PC-9 (cell line): ENCODE measurements at regions not wholly inside any gene's neighbourhood (a gene's known extent, or its start where the extent isn't known, plus 50 kb on each side); places are given as distances from the start of the nearest gene placed in this dataset.

Experiments used
- BruUV-seq: library from RNA; stranded (reverse); fragments of 400-500 nt; replicated peaks from 2 replicates; lab custom pipeline; 2021; lab: Mats Ljungman, UMichigan
- CTCF ChIA-PET: fragments of 300-600 bp; sonication (Branson Sonifier 250); formaldehyde crosslinking; loops from one replicate; lab custom pipeline; 2022; ENCODE audit warnings: antibody characterized with exemption; lab: Charles Lee
- POLR2A ChIA-PET: fragments of 300-600 bp; sonication (Branson Sonifier 250); formaldehyde crosslinking; loops from one replicate; lab custom pipeline; 2022; ENCODE audit warnings: antibody characterized with exemption; ENCODE audit not compliant: unreplicated experiment; lab: Charles Lee
- DNase-seq, 2 experiments: peaks; one replicate each; pipeline versions ENCODE4 v3.0.0 to v3.0.0-alpha.2; 2015 to 2022; ENCODE audit warnings: mixed read lengths in 1 of 2
- H2AFZ ChIP-seq: fragments of 200-600 bp; sonication (generic); 2 replicates; pipeline ENCODE4 v1.8.1; 2017; ENCODE audit warnings: antibody characterized with exemption
- H3F3A ChIP-seq: fragments of 200-600 bp; sonication (generic); 2 replicates; pipeline ENCODE4 v1.8.1; 2017; ENCODE audit warnings: antibody characterized with exemption, mild to moderate bottlenecking, low read depth; ENCODE audit not compliant: insufficient read depth
- H3K27ac ChIP-seq: fragments of 200-600 bp; sonication (generic); 2 replicates; pipeline ENCODE4 v1.6.1; 2016; ENCODE audit warnings: mixed run types
- H3K27me3 ChIP-seq: fragments of 200-600 bp; sonication (generic); 2 replicates; pipeline ENCODE4 v1.6.1; 2016; ENCODE audit warnings: low read depth, mixed run types; ENCODE audit not compliant: insufficient read depth
- H3K36me3 ChIP-seq: fragments of 200-600 bp; sonication (generic); 2 replicates; pipeline ENCODE4 v1.6.1; 2016; ENCODE audit warnings: low read depth, mixed run types
- H3K4me1 ChIP-seq: fragments of 200-600 bp; sonication (generic); replicated peaks from 2 replicates; pipeline ENCODE4 v1.6.1; 2016; ENCODE audit warnings: mixed run types; ENCODE audit not compliant: insufficient read depth
- H3K4me2 ChIP-seq: fragments of 200-600 bp; sonication (generic); 2 replicates; pipeline ENCODE4 v1.6.1; 2017; ENCODE audit warnings: mixed run types
- H3K4me3 ChIP-seq: fragments of 200-600 bp; sonication (generic); 2 replicates; pipeline ENCODE4 v1.6.1; 2016; ENCODE audit warnings: mixed run types
- H3K79me2 ChIP-seq: fragments of 200-600 bp; sonication (generic); 2 replicates; pipeline ENCODE4 v1.6.1; 2017; ENCODE audit warnings: low read depth, mixed run types
- H3K9me2 ChIP-seq: fragments of 200-600 bp; sonication (generic); 2 replicates; pipeline ENCODE4 v1.8.1; 2017; ENCODE audit warnings: mild to moderate bottlenecking; ENCODE audit not compliant: insufficient read depth
- H3K9me3 ChIP-seq: fragments of 200-600 bp; sonication (generic); 2 replicates; pipeline ENCODE4 v1.8.1; 2016; ENCODE audit warnings: low read depth; ENCODE audit not compliant: insufficient read depth
- H4K20me1 ChIP-seq: fragments of 200-600 bp; sonication (generic); 2 replicates; pipeline ENCODE4 v1.8.1; 2017; ENCODE audit not compliant: insufficient read depth
- CTCF ChIP-seq: fragments of 200-600 bp; sonication (generic); conservative IDR thresholded peaks from 2 replicates; pipeline ENCODE4 v1.6.1; 2017; ENCODE audit warnings: mixed run types, antibody characterized with exemption, mild to moderate bottlenecking, moderate library complexity
- EZH2 ChIP-seq: fragments of 200-600 bp; sonication (generic); IDR thresholded peaks from 2 replicates; pipeline ENCODE4 v1.8.0; 2017; ENCODE audit warnings: antibody characterized with exemption, low read depth
- intact Hi-C: fragments of 100-400 bp; cut with micrococcal nuclease; formaldehyde crosslinking; loops from one replicate; pipeline ENCODE4 v1.10.0; 2022; ENCODE audit not compliant: unreplicated experiment

- Histone ChIP-seq H3K27me3 (no peaks in the 10 kb centered on the region), H3K4me2 (no peak overlapping the region), H4K20me1 (no peaks in the 10 kb centered on the region), H3K79me2 (no peaks in the 10 kb centered on the region), H3K9me2 (no peaks in the 10 kb centered on the region), H3K36me3 (no peaks in the 10 kb centered on the region), H3K27ac (no peak overlapping the region), H3K9me3 (no peaks in the 10 kb centered on the region), H2AFZ (no peak overlapping the region), H3K4me3 (no peak overlapping the region), H3K4me1 (no peaks in the 10 kb centered on the region), H3F3A (no peaks in the 10 kb centered on the region)
- no TSS peak for BruUV-seq
- POLR2A ChIA-PET: no interaction called here
- CTCF ChIA-PET: no interaction called here
- TF ChIP-seq EZH2: no peak
- no peak for TF ChIP-seq CTCF
- DNase-seq: no peak
- intact Hi-C loops: no loop called here
Observed at GRCh38 chr14:38074081-38074480, 133.6 kb upstream of the SSTR1 start.

GRCh38 chr14:38074754-38075153 lies 132.9 kb upstream of the SSTR1 start:
- no peak for DNase-seq
- H3K4me1 ChIP-seq: no peaks in the 10 kb centered on the region
- no TSS peak for BruUV-seq

GRCh38 chr14:38078393-38078792 lies 129.3 kb upstream of the SSTR1 start:
- Histone ChIP-seq H3K79me2 (no peaks in the 10 kb centered on the region), H4K20me1 (no peaks in the 10 kb centered on the region), H3K4me1 (no peaks in the 10 kb centered on the region), H3K9me3 (no peaks in the 10 kb centered on the region), H3K9me2 (no peaks in the 10 kb centered on the region), H3K4me3 (no peak overlapping the region), H3K27ac (no peak overlapping the region), H3K36me3 (no peaks in the 10 kb centered on the region), H3K4me2 (no peak overlapping the region), H3F3A (no peaks in the 10 kb centered on the region), H3K27me3 (no peaks in the 10 kb centered on the region), H2AFZ (no peak overlapping the region)
- no peak for DNase-seq
- intact Hi-C loops: no loop called here
- TF ChIP-seq EZH2: no peak
- no peak for TF ChIP-seq CTCF
- BruUV-seq: no TSS peak
- ChIA-PET POLR2A (no interaction called here), CTCF (no interaction called here)

More at GRCh38 chr14:38074754-38075153, 132.9 kb upstream of the SSTR1 start:
- Histone ChIP-seq H3K9me3 (no peaks in the 10 kb centered on the region), H3K27me3 (no peaks in the 10 kb centered on the region), H3F3A (no peaks in the 10 kb centered on the region), H3K9me2 (no peaks in the 10 kb centered on the region), H4K20me1 (no peaks in the 10 kb centered on the region), H3K27ac (no peak overlapping the region), H3K4me3 (no peak overlapping the region), H3K4me2 (no peak overlapping the region), H2AFZ (no peak overlapping the region), H3K79me2 (no peaks in the 10 kb centered on the region), H3K36me3 (no peaks in the 10 kb centered on the region)
- intact Hi-C loops: no loop called here
- POLR2A ChIA-PET: no interaction called here
- no peak for TF ChIP-seq EZH2
- TF ChIP-seq CTCF: no peak
- CTCF ChIA-PET: no interaction called here
